ENCODE measurements at regions not wholly inside any gene's neighbourhood (a gene's known extent, or its start where the extent isn't known, plus 50 kb on each side); places are given as distances from the start of the nearest gene placed in this dataset.

DNA sequence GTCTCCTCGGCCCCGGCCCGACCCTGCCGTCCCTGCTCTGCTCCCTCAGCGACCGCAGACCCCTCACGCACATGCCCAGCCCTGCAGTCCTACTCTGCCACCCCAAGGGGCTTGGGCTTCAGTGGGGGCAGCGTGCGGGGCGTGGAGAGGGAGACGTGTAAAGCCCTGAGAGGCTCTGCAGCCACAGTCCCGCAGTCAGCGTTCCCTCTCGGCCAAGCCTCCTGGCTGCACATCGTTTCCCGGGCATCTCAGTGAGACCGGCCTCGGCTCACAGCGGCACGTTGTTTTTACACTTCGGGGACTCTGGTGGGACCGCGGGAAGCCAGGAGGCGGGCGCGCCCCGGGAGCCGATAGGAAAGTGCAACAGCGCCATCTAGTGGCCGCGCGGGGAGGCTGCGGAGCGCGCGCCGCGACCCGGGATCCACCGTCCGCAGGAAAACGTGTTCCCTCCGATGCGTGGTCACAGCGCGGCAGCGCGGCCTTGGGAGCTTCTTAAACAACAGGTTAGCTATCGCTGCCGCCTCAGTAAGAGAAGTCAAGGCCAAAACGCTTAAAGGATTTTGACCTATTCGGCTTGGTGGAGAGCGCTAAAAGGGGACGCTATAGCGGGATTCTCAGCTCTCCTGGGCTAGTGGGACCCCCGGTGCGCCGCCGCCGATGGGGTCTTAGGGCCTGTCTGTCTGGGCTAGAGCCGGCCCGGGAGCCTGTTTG, 226.8 kb upstream of the IGF1R start (continued):
- TF ChIP-seq SMARCB1 (IDR thresholded peaks at IDR 0.05; ENCODE audit: insufficient read length, low read depth) (no peak), ZNF23 (CRISPR knock-in tag; IDR thresholded peaks at IDR 0.05) (no peak), RB1 (IDR thresholded peaks at IDR 0.05; ENCODE audit: low read depth) (peak; percentile 88), ZNF436 (CRISPR knock-in tag; IDR thresholded peaks at IDR 0.05) (no peak), CTCF (IDR thresholded peaks at IDR 0.05 in 2 of 3, conservative IDR thresholded peaks at IDR 0.05 in 1 of 3; ENCODE audit: insufficient read depth in 2 of 3, low read depth in 1 of 3, low read length in 3 of 3) (peak; percentile 85 to 91 (median 88)), MAZ (CRISPR knock-in tag; conservative IDR thresholded peaks at IDR 0.05 in 1 of 2, IDR thresholded peaks at IDR 0.05 in 1 of 2) (0 out of 4 replicates have a peak, but pooled peaks of 1 of the 2 experiments have one; percentile 14), SNIP1 (IDR thresholded peaks at IDR 0.05; ENCODE audit: low read depth) (no peak), RAD21 (CRISPR knock-in tag; conservative IDR thresholded peaks at IDR 0.05 in 1 of 2, IDR thresholded peaks at IDR 0.05 in 1 of 2) (peak; percentile 57 to 80), CBX3 (IDR thresholded peaks at IDR 0.05; ENCODE audit: borderline replicate concordance in 1 of 2, low read length in 2 of 2) (peak in 1 of 2 experiments; percentile 20; a peak in 1 of 3 replicates), MYC (IDR thresholded peaks at IDR 0.05; ENCODE audit: low read depth, low read length) (0 out of 2 replicates have a peak, but pooled peaks have one; percentile 29), MYC (CRISPR knock-in tag; IDR thresholded peaks at IDR 0.05; ENCODE audit: borderline replicate concordance, low read depth) (no peak), MEF2D (tag; conservative IDR thresholded peaks at IDR 0.05; ENCODE audit: low read depth) (no peak), ZNF318 (IDR thresholded peaks at IDR 0.05; ENCODE audit: borderline replicate concordance in 1 of 2, low read depth in 1 of 2) (no peak), ZNF668 (CRISPR knock-in tag; IDR thresholded peaks at IDR 0.05) (no peak)
- TF ChIP-seq, protein P1, sequence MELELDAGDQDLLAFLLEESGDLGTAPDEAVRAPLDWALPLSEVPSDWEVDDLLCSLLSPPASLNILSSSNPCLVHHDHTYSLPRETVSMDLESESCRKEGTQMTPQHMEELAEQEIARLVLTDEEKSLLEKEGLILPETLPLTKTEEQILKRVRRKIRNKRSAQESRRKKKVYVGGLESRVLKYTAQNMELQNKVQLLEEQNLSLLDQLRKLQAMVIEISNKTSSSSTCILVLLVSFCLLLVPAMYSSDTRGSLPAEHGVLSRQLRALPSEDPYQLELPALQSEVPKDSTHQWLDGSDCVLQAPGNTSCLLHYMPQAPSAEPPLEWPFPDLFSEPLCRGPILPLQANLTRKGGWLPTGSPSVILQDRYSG (tag; conservative IDR thresholded peaks at IDR 0.05; ENCODE audit: low read depth): no peak
